Panc1 (cell line): ENCODE measurements at regions not wholly inside any gene's neighbourhood (a gene's known extent, or its start where the extent isn't known, plus 50 kb on each side); places are given as distances from the start of the nearest gene placed in this dataset.

ENCODE experiments used
- ATAC-seq: fragments of 200-7000 bp; cut with Tn5 transposase; 2 replicates; pipeline ENCODE4 v1.9.1; 2020; ENCODE audit warnings: mild to moderate bottlenecking, moderate library complexity
- BruUV-seq: library from RNA; stranded (reverse); fragments of 400-500 nt; replicated peaks from 2 replicates; lab custom pipeline; 2021; lab: Mats Ljungman, UMichigan
- CTCF ChIA-PET: fragments of 300-600 bp; sonication (Branson Sonifier 250); formaldehyde crosslinking; loops from one replicate; lab custom pipeline; 2022; ENCODE audit warnings: antibody characterized with exemption; lab: Charles Lee
- POLR2A ChIA-PET: fragments of 300-600 bp; sonication (Branson Sonifier 250); formaldehyde crosslinking; loops from one replicate; lab custom pipeline; 2022; ENCODE audit warnings: antibody characterized with exemption; lab: Charles Lee
- DNase-seq: peaks from one replicate; pipeline ENCODE4 v3.0.0-alpha.2; 2010; ENCODE audit warnings: low read depth, low spot score
- H3K27ac ChIP-seq: 2 replicates; pipeline ENCODE4 v1.5.1; 2011; ENCODE audit warnings: mild to moderate bottlenecking, low read length, inconsistent platforms
- H3K27me3 ChIP-seq: fragments of 200-500 bp; sonication (Bioruptor generic); 2 replicates; pipeline ENCODE4 v1.6.0; 2014; ENCODE audit warnings: low read length, inconsistent platforms; ENCODE audit not compliant: control insufficient read depth, insufficient read depth
- H3K36me3 ChIP-seq: fragments of 200-500 bp; sonication (Bioruptor generic); 2 replicates; pipeline ENCODE4 v1.5.1; 2014; ENCODE audit warnings: inconsistent platforms, mild to moderate bottlenecking, low read length, moderate library complexity; ENCODE audit not compliant: control insufficient read depth, insufficient read depth
- H3K4me1 ChIP-seq: 2 replicates; pipeline ENCODE4 v1.5.1; 2011; ENCODE audit warnings: inconsistent platforms, mild to moderate bottlenecking, low read length, moderate library complexity; ENCODE audit not compliant: control insufficient read depth, insufficient read depth
- H3K4me3 ChIP-seq, 2 experiments: 2 replicates each; pipeline ENCODE4 v1.5.1; 2011 to 2012; ENCODE audit warnings: low read depth in 2 of 2, low read length in 2 of 2, mild to moderate bottlenecking in 2 of 2, inconsistent platforms in 1 of 2, moderate library complexity in 1 of 2
- H3K9me3 ChIP-seq: fragments of 200-500 bp; sonication (Bioruptor generic); 2 replicates; pipeline ENCODE4 v1.5.1; 2014; ENCODE audit warnings: low read depth, mild to moderate bottlenecking, inconsistent platforms, low read length, moderate library complexity; ENCODE audit not compliant: control insufficient read depth, insufficient read depth
- CTCF ChIP-seq: fragments of 450-650 bp; IDR thresholded peaks from 2 replicates; pipeline ENCODE4 v1.5.1; 2017; ENCODE audit warnings: mild to moderate bottlenecking
- POLR2AphosphoS5 ChIP-seq: IDR thresholded peaks from 2 replicates; pipeline ENCODE4 v1.6.1; 2012; ENCODE audit warnings: mild to moderate bottlenecking, low read depth, low read length, moderate library complexity
- REST ChIP-seq, 2 experiments: IDR thresholded peaks; 2 replicates each; pipeline ENCODE4 v1.6.1; 2011 to 2012; ENCODE audit warnings: low read depth in 2 of 2, control low read depth in 1 of 2, low read length in 1 of 2, mild to moderate bottlenecking in 1 of 2, moderate library complexity in 1 of 2; ENCODE audit not compliant: insufficient read depth in 1 of 2
- SIN3A ChIP-seq: IDR thresholded peaks from 2 replicates; pipeline ENCODE4 v1.6.1; 2012; ENCODE audit warnings: low read depth, mild to moderate bottlenecking, low read length, moderate library complexity, borderline replicate concordance; ENCODE audit not compliant: insufficient read depth
- TCF7L2 ChIP-seq: IDR thresholded peaks from 2 replicates; pipeline ENCODE4 v1.6.1; 2011; ENCODE audit warnings: mild to moderate bottlenecking, low read depth, low read length, inconsistent platforms
- in situ Hi-C: cut with HindIII; loops from 2 replicates; pipeline ENCODE4 v1.10.0; 2016; ENCODE audit warnings: low sequenced_read_pairs, low pct_unique_long_range_greater_than_20kb
- intact Hi-C: fragments of 100-400 bp; cut with micrococcal nuclease; formaldehyde crosslinking; loops from one replicate; pipeline ENCODE4 v1.10.0; 2022; ENCODE audit not compliant: unreplicated experiment

- Histone ChIP-seq H3K27ac (no peak overlapping the region), H3K36me3 (no peaks in the 10 kb centered on the region; the same call in 1 of the 2 replicates), H3K4me1 (no peaks in the 10 kb centered on the region), H3K27me3 (no peaks in the 10 kb centered on the region), H3K9me3 (no peaks in the 10 kb centered on the region), H3K4me3 (no peak overlapping the region)
- DNase-seq: no peak
- CTCF ChIA-PET: no interaction called here
- intact Hi-C loops (no loop called here), in situ Hi-C loops (no loop called here)
- TF ChIP-seq TCF7L2 (no peak), SIN3A (no peak), REST (IDR thresholded peaks at IDR 0.05; ENCODE audit: insufficient read depth in 1 of 2, low read depth in 2 of 2, low read length in 1 of 2) (no peak), CTCF (no peak), POLR2AphosphoS5 (no peak)
- POLR2A ChIA-PET: no interaction called here
- no peak for ATAC-seq
- BruUV-seq: no TSS peak
These were observed 462.2 kb upstream of the CFAP20DC start for GRCh38 chr3:59512066-59512465.

- BruUV-seq: no TSS peak
- intact Hi-C loops: no loop called here
- no peak for TF ChIP-seq REST (IDR thresholded peaks at IDR 0.05; ENCODE audit: insufficient read depth in 1 of 2, low read depth in 2 of 2, low read length in 1 of 2)
- no peak for TF ChIP-seq CTCF
- no peak for TF ChIP-seq POLR2AphosphoS5
- no peak for TF ChIP-seq TCF7L2
- no peak for TF ChIP-seq SIN3A
These were observed 460.8 kb upstream of the CFAP20DC start for GRCh38 chr3:59510576-59510975.

More at GRCh38 chr3:59510576-59510975, 460.8 kb upstream of the CFAP20DC start:
- in situ Hi-C loops: no loop called here
- no peaks in the 10 kb centered on the region for H3K9me3 ChIP-seq
- CTCF ChIA-PET: no interaction called here
- DNase-seq (no peak), ATAC-seq (no peak)
- POLR2A ChIA-PET: no interaction called here
- no peaks in the 10 kb centered on the region for H3K27me3 ChIP-seq
- no peak overlapping the region for H3K27ac ChIP-seq
- H3K36me3 ChIP-seq: no peaks in the 10 kb centered on the region; the same call in 1 of the 2 replicates
- H3K4me3 ChIP-seq: no peak overlapping the region
- H3K4me1 ChIP-seq: no peaks in the 10 kb centered on the region
